Pancreas (tissue), 10 donors: ENCODE measurements at regions not wholly inside any gene's neighbourhood (a gene's known extent, or its start where the extent isn't known, plus 50 kb on each side); places are given as distances from the start of the nearest gene placed in this dataset.

Experiments used
- ATAC-seq, 4 donors: fragments of 200-7000 bp; cut with Tn5 transposase; one replicate each; pipeline versions ENCODE4 v1.8.0 to v1.9.1; 2020; ENCODE audit warnings: mild to moderate bottlenecking in 4 of 4, moderate library complexity in 4 of 4
- DNase-seq, 6 donors: peaks; one replicate each; pipeline ENCODE4 v3.0.0-alpha.2; 2020
- FAIRE-seq: peaks from 2 replicates; lab custom pipeline; 2012; peaks lifted over from hg19 to GRCh38; lab: Jason Lieb, UNC
- H3K27ac ChIP-seq, 4 donors: fragments of 200-600 bp; sonication (generic); 1 replicate in 3 of 4; 2 replicates in 1 of 4; pipeline versions ENCODE4 v1.5.0 to v1.8.0; 2020
- H3K27me3 ChIP-seq, 4 donors: fragments of 200-600 bp; one replicate each; pipeline ENCODE4 v1.8.0; 2021
- H3K36me3 ChIP-seq, 3 donors: fragments of 200-600 bp; sonication (generic) in 1 of 3; one replicate each; pipeline versions ENCODE4 v1.5.0 to v1.8.0; 2020 to 2021
- H3K4me1 ChIP-seq, 3 donors: fragments of 200-600 bp; one replicate each; pipeline ENCODE4 v1.8.0; 2021
- H3K4me3 ChIP-seq, 4 donors: fragments of 200-600 bp; sonication (generic) in 2 of 4; one replicate each; pipeline versions ENCODE4 v1.5.0 to v1.8.0; 2020 to 2021
- H3K9me3 ChIP-seq, 4 donors: fragments of 200-600 bp; one replicate each; pipeline ENCODE4 v1.8.0; 2021
- WGBS, 2 donors: extraction: QIAGEN DNeasy Blood & Tissue Kit; methylation state at CpG; one replicate each; pipeline ENCODE4 v1.1.7; 2013; 5-methylcytosine and 5-hydroxymethylcytosine counted together
- intact Hi-C, 3 donors: fragments of 100-400 bp; cut with DNase I; formaldehyde crosslinking; loops; one replicate each; pipeline versions ENCODE4 v1.11.1 to v1.14.2; 2022
- TF ChIP-seq, protein P1 (sequence below), 4 donors: fragments of 200-600 bp; sonication (generic) in 3 of 4; IDR thresholded peaks; one replicate each; pipeline versions ENCODE4 v1.5.0 to v1.8.0; 2021; ENCODE audit warnings: antibody characterized with exemption in 4 of 4
- donor health status: healthy with polysubstance abuse.
- donor health status: DM: no; HTN: no; CAD: no; lungs with moderate emphysema.
- donor health status: DM: no; HTN: no; CAD: no.
- donor health status: control.
- donor health status: control.
- donor health status: Bipolar disorder and iron deficiency.
- donor health status: DM: yes; HTN: yes; CAD: no.
- donor health status: DM: no; HTN: no; CAD: no.
- donor health status: DM: no; HTN: no; CAD: no.
- donor health status: DM: yes; HTN: yes; CAD: no.

DNA sequence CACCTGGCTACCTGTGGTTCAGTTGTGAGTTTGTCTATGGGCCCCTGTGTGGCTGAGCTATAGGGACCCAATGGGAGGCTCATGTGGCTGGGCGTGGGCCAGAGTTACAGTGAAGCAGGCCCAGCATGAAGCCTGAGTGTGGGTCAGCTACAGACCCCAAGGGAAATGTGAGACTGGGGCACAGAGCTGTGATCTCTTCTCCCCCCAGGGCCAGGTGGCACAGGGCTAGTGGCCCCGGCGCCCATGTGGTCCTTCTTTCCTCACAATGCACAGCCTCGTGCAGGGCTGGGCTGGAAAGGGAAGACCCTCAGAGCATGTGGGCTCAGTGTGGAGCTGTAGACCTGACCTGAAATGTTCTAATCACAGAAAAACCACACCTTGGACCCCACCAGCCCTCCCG lies 71.6 kb upstream of the NECTIN1 start:
- WGBS, 2 donors, result 89 to 98% methylated on average over 5 of the region's 5 CpGs
- peak in 2 of 6 donors; percentile 17 to 24 for DNase-seq
- Histone ChIP-seq H3K27ac (no peak overlapping the region), H3K4me3 (no peak overlapping the region), H3K4me1 (no peaks in the 10 kb centered on the region), H3K27me3 (no peaks in the 10 kb centered on the region), H3K9me3 (no peaks in the 10 kb centered on the region), H3K36me3 (no peaks in the 10 kb centered on the region)
- ATAC-seq, result no peak
- TF ChIP-seq, protein P1, sequence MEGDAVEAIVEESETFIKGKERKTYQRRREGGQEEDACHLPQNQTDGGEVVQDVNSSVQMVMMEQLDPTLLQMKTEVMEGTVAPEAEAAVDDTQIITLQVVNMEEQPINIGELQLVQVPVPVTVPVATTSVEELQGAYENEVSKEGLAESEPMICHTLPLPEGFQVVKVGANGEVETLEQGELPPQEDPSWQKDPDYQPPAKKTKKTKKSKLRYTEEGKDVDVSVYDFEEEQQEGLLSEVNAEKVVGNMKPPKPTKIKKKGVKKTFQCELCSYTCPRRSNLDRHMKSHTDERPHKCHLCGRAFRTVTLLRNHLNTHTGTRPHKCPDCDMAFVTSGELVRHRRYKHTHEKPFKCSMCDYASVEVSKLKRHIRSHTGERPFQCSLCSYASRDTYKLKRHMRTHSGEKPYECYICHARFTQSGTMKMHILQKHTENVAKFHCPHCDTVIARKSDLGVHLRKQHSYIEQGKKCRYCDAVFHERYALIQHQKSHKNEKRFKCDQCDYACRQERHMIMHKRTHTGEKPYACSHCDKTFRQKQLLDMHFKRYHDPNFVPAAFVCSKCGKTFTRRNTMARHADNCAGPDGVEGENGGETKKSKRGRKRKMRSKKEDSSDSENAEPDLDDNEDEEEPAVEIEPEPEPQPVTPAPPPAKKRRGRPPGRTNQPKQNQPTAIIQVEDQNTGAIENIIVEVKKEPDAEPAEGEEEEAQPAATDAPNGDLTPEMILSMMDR (IDR thresholded peaks at IDR 0.05), result no peak
- intact Hi-C loops, result no loop called here
- no peak for FAIRE-seq

DNA sequence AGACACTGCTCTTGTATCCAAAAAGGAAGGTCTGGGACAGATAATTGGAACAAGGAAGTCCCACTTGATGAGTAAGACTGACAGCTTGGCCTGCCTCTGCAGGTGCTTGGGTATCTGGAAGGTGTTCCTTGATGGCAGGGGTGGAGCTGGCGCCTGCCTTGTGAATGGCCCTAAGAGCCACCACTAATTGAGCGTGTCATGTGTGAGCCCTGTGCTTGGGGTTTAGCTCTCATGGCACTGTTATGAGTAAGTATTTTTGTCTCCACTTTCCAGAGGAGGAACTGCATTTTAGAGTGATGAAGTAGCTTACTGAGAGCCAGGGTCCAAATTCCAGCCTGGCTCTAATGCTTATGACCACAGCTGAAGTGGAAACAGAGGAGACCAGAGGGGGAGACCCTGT lies 71.2 kb upstream of the NECTIN1 start:
- DNase-seq (no peak), FAIRE-seq (no peak), ATAC-seq (no peak)
- WGBS, 2 donors, result 90 to 92% methylated on average over 2 of the region's 2 CpGs
- Histone ChIP-seq H3K36me3 (no peaks in the 10 kb centered on the region), H3K4me3 (no peak overlapping the region), H3K27me3 (no peaks in the 10 kb centered on the region), H3K4me1 (no peaks in the 10 kb centered on the region), H3K27ac (no peak overlapping the region), H3K9me3 (no peaks in the 10 kb centered on the region)
- intact Hi-C loops, result no loop called here
- TF ChIP-seq, protein P1 (IDR thresholded peaks at IDR 0.05), result no peak

DNA sequence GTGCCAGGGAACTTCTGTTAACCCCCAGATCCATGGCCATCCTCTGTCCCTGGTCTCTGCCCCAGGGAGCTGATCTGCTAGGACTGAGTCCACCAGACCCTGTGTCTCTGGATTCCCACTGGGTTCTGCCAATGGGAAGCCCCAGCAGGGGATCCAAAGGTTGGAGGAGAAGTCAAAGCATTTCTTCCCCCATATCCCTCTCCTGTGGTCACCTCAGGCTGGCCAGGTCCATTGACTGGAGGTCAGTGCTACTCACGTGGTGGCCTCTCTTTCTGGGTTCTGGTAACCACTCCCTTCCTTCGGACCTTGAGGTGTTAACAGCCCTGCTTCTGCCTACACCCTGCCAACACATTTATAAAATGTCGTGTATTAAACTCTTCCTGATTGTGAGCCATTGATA lies 69.7 kb upstream of the NECTIN1 start:
- Histone ChIP-seq H3K4me3 (no peak overlapping the region), H3K9me3 (no peaks in the 10 kb centered on the region), H3K4me1 (no peaks in the 10 kb centered on the region), H3K36me3 (no peaks in the 10 kb centered on the region), H3K27ac (no peak overlapping the region), H3K27me3 (no peaks in the 10 kb centered on the region)
- TF ChIP-seq, protein P1 (IDR thresholded peaks at IDR 0.05), result no peak
- WGBS, 2 donors, result 77 to 87% methylated on average over 3 of the region's 3 CpGs
- FAIRE-seq (no peak), DNase-seq (peak in 1 of 6 donors; percentile 18), ATAC-seq (no peak)
- intact Hi-C loops, result loop anchor here in 1 of 3 donors (5.0 kb wide), 1 partner anchor 56 kb away; no protein-coding TSS in a partner anchor

DNA sequence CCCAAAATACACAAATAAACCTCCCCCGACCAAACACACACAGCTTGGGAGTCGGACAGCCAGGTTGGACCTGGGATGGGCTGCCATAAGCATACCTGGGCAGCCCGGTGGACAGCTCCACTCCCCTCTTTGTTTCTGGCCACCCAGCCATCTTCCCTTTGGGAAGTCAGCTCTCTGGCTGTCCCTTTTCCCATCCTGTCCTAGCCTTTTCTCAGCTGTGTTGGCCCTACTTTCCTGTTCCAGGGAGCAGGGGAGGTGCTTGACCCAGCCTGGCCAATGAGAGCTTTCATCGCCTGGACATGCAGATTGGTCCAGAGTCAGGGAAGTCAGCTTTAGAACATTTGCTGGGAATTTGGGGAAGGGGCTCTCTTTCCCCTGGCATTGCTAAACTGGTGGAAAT lies 68.7 kb upstream of the NECTIN1 start:
- no peaks in the 10 kb centered on the region for H3K36me3 ChIP-seq
- ATAC-seq, result no peak
- TF ChIP-seq, protein P1 (IDR thresholded peaks at IDR 0.05), result no peak
- no peaks in the 10 kb centered on the region for H3K4me1 ChIP-seq
- no peaks in the 10 kb centered on the region for H3K27me3 ChIP-seq
- H3K27ac ChIP-seq, result no peak overlapping the region
- 71% methylated on average over 4 of the region's 4 CpGs for WGBS, 2 donors
- intact Hi-C loops, result loop anchor here in 1 of 3 donors (5.0 kb wide), 1 partner anchor 55 kb away; no protein-coding TSS in a partner anchor
- FAIRE-seq, result no peak
- H3K4me3 ChIP-seq, result no peak overlapping the region
- no peaks in the 10 kb centered on the region for H3K9me3 ChIP-seq
- DNase-seq, result no peak

DNA sequence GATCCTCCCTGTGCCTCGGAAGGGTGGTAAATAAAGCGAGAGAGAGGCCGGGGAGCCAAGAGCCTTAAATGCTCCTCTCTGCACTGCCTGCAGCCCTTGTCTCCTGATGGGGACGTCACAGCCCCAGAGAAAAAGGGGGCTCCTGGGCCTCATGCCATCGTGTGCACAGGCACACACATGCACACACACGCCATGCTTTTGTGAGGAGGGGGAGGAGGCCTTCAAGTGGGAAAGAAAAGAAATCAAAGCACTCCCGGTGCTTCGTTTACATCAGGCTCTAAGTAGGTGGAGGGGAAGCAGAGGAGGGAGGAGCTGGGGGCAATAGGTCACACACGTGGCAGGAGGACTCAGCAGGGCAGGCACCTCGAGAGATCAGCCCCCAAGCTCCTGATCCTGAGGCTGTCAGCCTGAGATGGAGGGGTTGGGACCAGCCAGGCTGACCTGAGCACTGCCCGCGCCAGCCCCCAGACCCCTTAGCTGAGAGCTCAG lies 68.2 kb upstream of the NECTIN1 start:
- no peak overlapping the region for H3K27ac ChIP-seq
- FAIRE-seq (no peak), DNase-seq (peak in 1 of 6 donors; percentile 29), ATAC-seq (no peak)
- H3K36me3 ChIP-seq, result no peaks in the 10 kb centered on the region
- no peaks in the 10 kb centered on the region for H3K4me1 ChIP-seq
- no peaks in the 10 kb centered on the region for H3K9me3 ChIP-seq
- H3K27me3 ChIP-seq, result no peaks in the 10 kb centered on the region
- TF ChIP-seq, protein P1 (IDR thresholded peaks at IDR 0.05), result no peak
- no peak overlapping the region for H3K4me3 ChIP-seq
- 58 to 61% methylated on average over 11 to 12 of the region's 12 CpGs for WGBS, 2 donors
- intact Hi-C loops, result loop anchor here in 1 of 3 donors (5.0 kb wide), 1 partner anchor 55 kb away; no protein-coding TSS in a partner anchor
